ENCODE measurements at regions not wholly inside any gene's neighbourhood (a gene's known extent, or its start where the extent isn't known, plus 50 kb on each side); places are given as distances from the start of the nearest gene placed in this dataset.

DNA sequence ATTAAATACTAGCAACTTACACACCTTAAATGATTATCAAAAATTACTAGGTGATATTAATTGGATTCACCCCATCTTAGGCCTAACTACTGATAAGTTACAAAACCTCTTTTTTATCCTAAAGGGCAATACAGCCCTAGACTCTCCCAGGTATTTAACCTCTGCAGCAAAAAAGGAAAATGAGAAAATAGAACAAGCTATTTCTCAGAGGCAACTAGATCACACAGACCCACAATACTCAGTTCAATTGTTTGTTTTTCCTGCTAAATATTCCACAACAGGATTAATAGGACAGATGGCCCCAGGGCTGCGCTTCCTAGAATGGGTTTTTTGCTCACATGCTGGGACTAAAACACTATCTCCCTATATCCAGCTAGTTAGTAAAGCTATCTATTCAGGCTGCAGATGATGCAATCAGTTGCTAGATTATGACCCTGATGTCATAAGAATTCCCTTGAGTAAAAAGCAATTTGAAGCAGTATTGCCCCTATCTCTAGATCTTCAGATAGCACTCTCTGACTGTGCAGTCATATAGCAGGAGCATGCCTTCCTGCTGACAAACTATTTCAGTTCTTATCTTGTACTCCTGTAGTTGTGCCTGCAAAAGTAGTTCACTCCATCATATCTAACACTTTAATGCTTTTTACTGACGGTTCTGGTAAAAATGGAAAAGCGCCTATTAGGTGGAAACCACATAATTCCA is 1595.5 kb upstream of the TENM4 start:
- CTCF ChIA-PET: no interaction called here
- TF ChIP-seq, protein P1, sequence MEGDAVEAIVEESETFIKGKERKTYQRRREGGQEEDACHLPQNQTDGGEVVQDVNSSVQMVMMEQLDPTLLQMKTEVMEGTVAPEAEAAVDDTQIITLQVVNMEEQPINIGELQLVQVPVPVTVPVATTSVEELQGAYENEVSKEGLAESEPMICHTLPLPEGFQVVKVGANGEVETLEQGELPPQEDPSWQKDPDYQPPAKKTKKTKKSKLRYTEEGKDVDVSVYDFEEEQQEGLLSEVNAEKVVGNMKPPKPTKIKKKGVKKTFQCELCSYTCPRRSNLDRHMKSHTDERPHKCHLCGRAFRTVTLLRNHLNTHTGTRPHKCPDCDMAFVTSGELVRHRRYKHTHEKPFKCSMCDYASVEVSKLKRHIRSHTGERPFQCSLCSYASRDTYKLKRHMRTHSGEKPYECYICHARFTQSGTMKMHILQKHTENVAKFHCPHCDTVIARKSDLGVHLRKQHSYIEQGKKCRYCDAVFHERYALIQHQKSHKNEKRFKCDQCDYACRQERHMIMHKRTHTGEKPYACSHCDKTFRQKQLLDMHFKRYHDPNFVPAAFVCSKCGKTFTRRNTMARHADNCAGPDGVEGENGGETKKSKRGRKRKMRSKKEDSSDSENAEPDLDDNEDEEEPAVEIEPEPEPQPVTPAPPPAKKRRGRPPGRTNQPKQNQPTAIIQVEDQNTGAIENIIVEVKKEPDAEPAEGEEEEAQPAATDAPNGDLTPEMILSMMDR (IDR thresholded peaks at IDR 0.05): no peak
- no peak for ATAC-seq (ENCODE audit: poor library complexity)
- Histone ChIP-seq H3K36me3 (ENCODE audit: insufficient read depth, low read length) (no peaks in the 10 kb centered on the region), H3K9me3 (ENCODE audit: control insufficient read depth in 1 of 2, insufficient read depth in 1 of 2, low read length in 2 of 2) (peaks cover 5 to 7% of the 10 kb centered on the region in 2 experiments), H3K4me1 (ENCODE audit: insufficient read depth, low read length) (no peaks in the 10 kb centered on the region), H3K27me3 (ENCODE audit: control insufficient read depth in 1 of 2, insufficient read depth in 2 of 2, low read length in 2 of 2) (no peaks in the 10 kb centered on the region), H3K4me3 (ENCODE audit: low read length) (no peak overlapping the region), H3K27ac (ENCODE audit: low read depth in 1 of 2, low read length in 2 of 2) (no peak overlapping the region)
- Mint-ChIP-seq H3K4me3 (no peak overlapping the region), H3K9me3 (peaks cover 29% of the 10 kb centered on the region), H3K4me1 (ENCODE audit: low read depth) (no peaks in the 10 kb centered on the region), H3K27ac (no peak overlapping the region), H3K27me3 (no peaks in the 10 kb centered on the region), H3K36me3 (ENCODE audit: low read depth) (no peaks in the 10 kb centered on the region)
- DNase-seq: no peak
- intact Hi-C loops (cut with DNase I, micrococcal nuclease): no loop called here
- POLR2A ChIA-PET: no interaction called here

DNA sequence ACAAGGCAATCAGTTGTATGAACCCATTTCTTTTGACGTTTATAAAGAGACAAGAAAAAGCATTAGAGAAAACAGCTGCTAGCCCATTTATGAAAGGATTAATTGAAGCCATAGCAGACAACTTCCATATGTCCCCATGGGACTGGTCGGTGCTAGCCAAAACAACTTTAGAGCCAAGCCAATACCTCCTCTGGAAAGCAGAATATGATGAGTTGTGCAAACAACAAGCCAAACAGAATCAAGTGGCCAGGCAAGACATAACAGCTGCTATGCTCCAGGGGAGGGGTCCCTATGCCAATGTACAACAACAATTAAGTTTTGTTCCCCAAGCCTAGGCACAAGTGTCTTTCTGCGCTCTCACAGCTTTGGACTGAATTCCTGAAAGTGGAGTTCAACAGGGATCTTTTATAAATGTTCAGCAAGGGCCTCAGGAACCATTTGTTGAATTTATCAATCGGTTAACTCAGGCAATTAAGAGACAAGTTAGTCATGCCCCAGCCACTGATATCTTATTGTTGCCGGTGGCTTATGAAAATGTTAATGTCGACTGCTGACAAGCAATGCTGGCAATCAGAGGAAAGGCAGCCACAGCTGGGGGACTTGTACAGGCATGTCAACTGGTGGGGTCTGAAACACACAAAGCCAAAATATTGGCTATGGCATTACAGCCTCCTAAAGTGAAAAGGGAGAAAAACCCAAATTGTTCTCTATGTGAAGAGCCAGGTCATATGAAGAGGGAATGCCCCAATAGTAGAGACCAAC is 1593.1 kb upstream of the TENM4 start:
- POLR2A ChIA-PET: no interaction called here
- Mint-ChIP-seq H3K36me3 (ENCODE audit: low read depth) (no peaks in the 10 kb centered on the region), H3K9me3 (peaks cover 21% of the 10 kb centered on the region), H3K4me1 (ENCODE audit: low read depth) (no peaks in the 10 kb centered on the region), H3K4me3 (no peak overlapping the region), H3K27ac (no peak overlapping the region), H3K27me3 (no peaks in the 10 kb centered on the region)
- H3K4me1 ChIP-seq (ENCODE audit: insufficient read depth, low read length): no peaks in the 10 kb centered on the region
- no peaks in the 10 kb centered on the region for H3K27me3 ChIP-seq (ENCODE audit: control insufficient read depth in 1 of 2, insufficient read depth in 2 of 2, low read length in 2 of 2)
- intact Hi-C loops (cut with DNase I, micrococcal nuclease): no loop called here
- no peak overlapping the region for H3K4me3 ChIP-seq (ENCODE audit: low read length)
- H3K9me3 ChIP-seq (ENCODE audit: control insufficient read depth in 1 of 2, insufficient read depth in 1 of 2, low read length in 2 of 2): peaks cover 0 to 7% of the 10 kb centered on the region in 2 experiments
- no peak for ATAC-seq (ENCODE audit: poor library complexity)
- CTCF ChIA-PET: no interaction called here
- H3K36me3 ChIP-seq (ENCODE audit: insufficient read depth, low read length): no peaks in the 10 kb centered on the region
- DNase-seq: no peak
- TF ChIP-seq, protein P1 (IDR thresholded peaks at IDR 0.05): no peak
- H3K27ac ChIP-seq (ENCODE audit: low read depth in 1 of 2, low read length in 2 of 2): no peak overlapping the region

DNA sequence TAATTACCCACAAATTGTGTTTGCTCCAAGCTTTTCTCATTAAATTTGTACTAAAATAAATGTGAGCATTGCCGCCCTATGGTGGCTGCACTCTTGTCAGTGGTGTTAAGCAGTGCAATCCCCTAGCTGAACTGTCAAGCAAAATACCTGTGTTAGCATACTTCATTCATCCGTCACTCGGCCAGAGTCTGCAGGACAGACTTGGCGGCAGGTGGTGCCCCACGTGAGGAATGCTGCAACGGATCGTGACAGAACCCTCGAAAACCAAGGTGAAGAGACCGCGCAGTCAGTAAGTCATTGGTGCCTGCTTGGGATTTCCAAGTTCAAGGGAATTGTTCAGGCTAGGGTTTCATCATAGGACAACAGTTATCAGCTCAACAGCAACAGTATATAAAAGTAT is 1592.1 kb upstream of the TENM4 start:
- TF ChIP-seq, protein P1 (IDR thresholded peaks at IDR 0.05): no peak
- ChIA-PET POLR2A (no interaction called here), CTCF (no interaction called here)
- H3K27me3 ChIP-seq (ENCODE audit: control insufficient read depth in 1 of 2, insufficient read depth in 2 of 2, low read length in 2 of 2): no peaks in the 10 kb centered on the region
- H3K4me1 Mint-ChIP-seq (ENCODE audit: low read depth): no peaks in the 10 kb centered on the region
- H3K27me3 Mint-ChIP-seq: no peaks in the 10 kb centered on the region
- H3K4me3 ChIP-seq (ENCODE audit: low read length): no peak overlapping the region
- no peak overlapping the region for H3K27ac ChIP-seq (ENCODE audit: low read depth in 1 of 2, low read length in 2 of 2)
- no peak overlapping the region for H3K4me3 Mint-ChIP-seq
- no peaks in the 10 kb centered on the region for H3K36me3 ChIP-seq (ENCODE audit: insufficient read depth, low read length)
- intact Hi-C loops (cut with DNase I, micrococcal nuclease): no loop called here
- peaks cover 17% of the 10 kb centered on the region for H3K9me3 Mint-ChIP-seq
- peaks cover 0 to 7% of the 10 kb centered on the region in 2 experiments for H3K9me3 ChIP-seq (ENCODE audit: control insufficient read depth in 1 of 2, insufficient read depth in 1 of 2, low read length in 2 of 2)
- DNase-seq (no peak), ATAC-seq (ENCODE audit: poor library complexity) (no peak)
- no peaks in the 10 kb centered on the region for H3K4me1 ChIP-seq (ENCODE audit: insufficient read depth, low read length)
- H3K27ac Mint-ChIP-seq: no peak overlapping the region
- H3K36me3 Mint-ChIP-seq (ENCODE audit: low read depth): no peaks in the 10 kb centered on the region

Measured in CD4-positive, alpha-beta T cell (primary cell).